Activated CD4-positive, alpha-beta T cell treated with anti-CD3 and anti-CD28 coated beads, Interleukin-2, Interleukin-6, amounts not matched to agents 100 ng/mL and 50 ng/mL, durations not matched to agents 16 hours and 8 hours (primary cell): ENCODE measurements at regions not wholly inside any gene's neighbourhood (a gene's known extent, or its start where the extent isn't known, plus 50 kb on each side); places are given as distances from the start of the nearest gene placed in this dataset.

ENCODE experiments used
- DNase-seq: peaks from one replicate; pipeline ENCODE4 v3.0.0-alpha.2; 2020

GRCh38 chr17:34733333-34733732, 154.0 kb downstream of the TMEM132E start:
- no peak for DNase-seq

DNA sequence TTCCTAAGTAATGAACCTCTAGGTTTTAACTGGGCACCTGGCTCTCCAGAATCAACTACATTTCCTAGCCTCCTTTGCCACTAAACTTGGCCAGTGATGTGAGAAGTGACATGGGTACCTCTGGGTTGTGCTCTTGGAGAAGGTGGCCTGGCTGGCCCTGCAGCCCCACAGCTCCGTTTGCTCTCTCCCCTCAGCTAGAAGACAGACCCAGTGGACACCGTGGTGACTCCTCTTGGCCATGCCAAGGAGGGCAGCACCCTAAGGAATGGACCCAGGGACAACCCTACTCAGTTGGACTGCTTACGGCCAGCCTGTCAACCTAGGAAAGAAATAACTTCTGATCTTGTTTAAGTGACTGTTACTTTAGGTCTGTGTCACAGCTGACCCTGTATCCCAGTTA, 151.4 kb downstream of the TMEM132E start:
- DNase-seq = no peak

DNA sequence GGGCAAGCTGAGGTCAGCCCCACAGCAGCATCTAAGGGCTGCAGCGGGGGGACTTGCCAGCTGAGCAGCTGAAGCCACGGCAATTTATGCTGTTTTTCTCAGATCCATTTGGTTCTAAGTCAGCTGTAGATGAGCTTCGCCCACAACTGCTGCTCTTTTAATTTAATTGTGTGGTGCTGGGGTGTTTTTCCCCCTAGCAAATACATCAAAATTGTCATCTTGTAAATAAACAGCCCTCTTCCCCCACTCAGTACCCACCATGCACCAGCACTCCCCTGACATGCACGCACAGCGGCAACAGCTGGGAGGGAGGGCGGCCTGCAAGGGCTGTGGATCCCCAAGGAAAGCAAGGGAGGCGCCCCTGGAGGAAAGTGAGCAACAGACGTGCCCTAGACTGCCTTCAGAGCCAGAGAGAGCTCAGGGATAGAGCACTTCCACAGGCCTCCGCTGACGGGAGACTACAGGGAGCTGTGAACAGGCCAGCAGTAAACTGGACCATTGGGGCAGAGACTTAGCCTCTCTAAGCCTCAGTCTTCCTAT, 149.5 kb downstream of the TMEM132E start:
- DNase-seq = no peak

GRCh38 chr17:34727601-34728000, 148.2 kb downstream of the TMEM132E start:
- no peak for DNase-seq

DNA sequence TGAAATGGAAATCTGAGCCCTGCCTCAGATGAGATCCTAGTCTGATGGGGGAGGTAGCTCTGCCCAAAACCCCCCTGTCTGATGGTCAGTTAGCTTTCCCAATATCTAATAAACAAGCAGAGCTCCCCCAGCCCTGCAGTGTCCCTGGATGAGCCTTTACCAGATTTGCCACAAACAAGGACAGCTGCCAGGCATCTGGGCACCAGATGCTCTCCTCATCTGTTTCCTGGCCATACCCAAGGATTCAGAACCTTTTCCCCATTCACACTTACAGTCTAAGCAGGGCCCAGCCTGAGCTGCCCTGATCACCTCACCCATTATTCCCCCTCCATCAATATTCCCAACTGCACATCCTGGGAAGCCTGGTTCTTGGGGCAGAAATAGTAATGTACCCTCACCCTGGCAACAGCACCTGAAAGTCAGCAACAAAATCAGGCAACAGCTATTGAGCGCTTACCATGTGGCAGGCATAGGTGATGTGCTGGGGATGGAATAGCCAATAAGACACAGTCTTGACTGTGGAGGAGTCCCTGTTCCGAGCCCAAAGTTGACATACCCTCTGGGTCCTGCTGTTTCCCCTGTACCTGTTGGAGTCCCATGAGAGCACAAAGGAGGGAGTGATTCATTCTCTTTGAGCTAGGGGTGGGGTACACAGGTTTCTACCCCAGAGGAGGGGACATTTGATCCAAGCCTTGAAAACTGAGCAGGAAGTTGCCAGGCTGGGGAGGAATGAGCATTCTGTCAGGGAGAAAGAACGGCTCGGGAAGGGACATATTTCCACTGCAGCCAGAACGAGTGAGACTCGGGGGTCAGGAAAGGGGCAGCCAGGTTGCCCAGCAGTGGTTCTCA, 147.4 kb downstream of the TMEM132E start:
- no peak for DNase-seq

GRCh38 chr17:34725725-34726124, 146.3 kb downstream of the TMEM132E start:
- DNase-seq = no peak

- no peak for DNase-seq
Observed at GRCh38 chr17:34725008-34725407, 145.6 kb downstream of the TMEM132E start.

DNA sequence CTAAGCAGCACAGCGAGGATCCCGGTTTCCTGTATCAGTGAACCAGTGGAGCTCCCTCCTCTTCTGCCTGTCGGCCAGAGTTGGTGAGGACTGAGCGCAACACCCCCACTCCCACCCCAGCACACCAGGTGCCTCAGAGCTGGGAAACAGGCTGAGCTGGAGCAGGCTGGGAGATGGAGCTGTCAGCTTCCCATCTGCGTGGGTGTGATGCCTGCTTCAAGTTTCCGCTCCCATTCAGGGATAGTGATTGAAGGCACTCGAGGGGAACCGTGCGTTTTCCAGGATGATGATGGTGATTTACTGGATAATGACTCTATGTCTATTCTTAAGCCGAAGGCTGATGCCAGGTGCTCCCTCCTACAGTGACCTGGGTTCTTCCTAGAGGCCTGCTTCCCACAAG, 144.5 kb downstream of the TMEM132E start:
- no peak for DNase-seq

- no peak for DNase-seq
Observed at GRCh38 chr17:34721326-34721725, 141.9 kb downstream of the TMEM132E start.

GRCh38 chr17:34720760-34721159, 141.4 kb downstream of the TMEM132E start:
- DNase-seq = no peak

GRCh38 chr17:34719569-34719968, 140.2 kb downstream of the TMEM132E start:
- DNase-seq = no peak

- DNase-seq = no peak
Observed at GRCh38 chr17:34717092-34717491, 137.7 kb downstream of the TMEM132E start.

DNA sequence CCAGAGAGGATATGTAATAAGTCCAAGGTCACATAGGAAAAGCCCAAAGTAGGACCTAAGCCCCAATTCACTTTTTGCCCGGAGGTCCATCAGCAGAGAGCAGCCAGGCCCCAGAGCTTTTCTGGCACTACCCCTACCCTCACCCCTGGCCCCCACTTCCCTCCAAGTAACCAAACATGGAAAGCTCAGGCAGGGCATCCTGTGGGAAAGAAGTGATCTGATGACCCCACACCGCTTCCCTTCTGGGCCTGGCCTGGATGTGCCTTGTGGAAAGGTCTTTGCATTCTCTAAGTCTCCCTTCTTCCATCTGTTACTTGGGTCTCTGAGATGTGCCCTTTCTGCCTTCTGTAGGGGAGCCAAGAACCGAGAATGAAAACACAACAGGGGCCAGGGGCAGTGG, 136.9 kb downstream of the TMEM132E start:
- no peak for DNase-seq

DNA sequence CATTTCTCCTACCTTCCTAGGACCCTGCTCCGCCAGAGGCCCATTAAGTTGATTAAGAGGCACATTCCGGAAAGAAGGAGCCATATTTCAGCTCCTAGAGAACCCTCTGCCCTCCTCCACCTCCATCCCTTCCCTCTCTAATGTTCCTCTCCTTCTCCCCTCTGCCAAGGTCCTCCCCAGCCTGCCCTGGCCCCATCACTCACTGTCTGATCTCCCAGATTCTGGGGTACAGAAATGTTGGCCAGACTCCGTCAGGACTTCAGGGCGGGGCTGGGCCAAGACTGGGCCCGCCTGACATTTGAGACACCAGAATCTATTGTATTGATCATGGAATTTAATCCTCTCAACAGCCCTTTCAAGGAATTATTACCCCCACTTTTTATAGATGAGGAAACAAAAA, 136.1 kb downstream of the TMEM132E start:
- no peak for DNase-seq

GRCh38 chr17:34714475-34715410, 135.4 kb downstream of the TMEM132E start:
- no peak for DNase-seq

DNA sequence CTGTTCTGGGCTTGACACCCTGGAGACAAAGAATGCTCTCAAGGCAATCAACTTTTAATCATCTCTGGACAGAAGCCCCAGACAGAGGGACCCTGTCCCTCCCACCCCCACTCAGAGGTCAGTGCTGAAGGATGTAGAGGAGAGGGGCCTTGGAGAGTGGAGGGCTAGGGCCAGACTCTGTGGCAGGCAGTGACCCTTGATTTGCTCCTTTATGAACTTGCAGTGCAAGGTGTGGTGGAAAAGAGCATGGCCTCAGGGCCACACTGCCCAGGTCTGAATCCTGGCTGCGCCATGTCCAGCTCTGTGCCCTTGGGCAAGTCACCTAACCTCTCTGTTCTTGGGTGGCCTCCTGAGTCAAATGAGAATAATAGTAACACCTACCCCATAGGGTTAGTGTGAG, 134.3 kb downstream of the TMEM132E start:
- no peak for DNase-seq

DNA sequence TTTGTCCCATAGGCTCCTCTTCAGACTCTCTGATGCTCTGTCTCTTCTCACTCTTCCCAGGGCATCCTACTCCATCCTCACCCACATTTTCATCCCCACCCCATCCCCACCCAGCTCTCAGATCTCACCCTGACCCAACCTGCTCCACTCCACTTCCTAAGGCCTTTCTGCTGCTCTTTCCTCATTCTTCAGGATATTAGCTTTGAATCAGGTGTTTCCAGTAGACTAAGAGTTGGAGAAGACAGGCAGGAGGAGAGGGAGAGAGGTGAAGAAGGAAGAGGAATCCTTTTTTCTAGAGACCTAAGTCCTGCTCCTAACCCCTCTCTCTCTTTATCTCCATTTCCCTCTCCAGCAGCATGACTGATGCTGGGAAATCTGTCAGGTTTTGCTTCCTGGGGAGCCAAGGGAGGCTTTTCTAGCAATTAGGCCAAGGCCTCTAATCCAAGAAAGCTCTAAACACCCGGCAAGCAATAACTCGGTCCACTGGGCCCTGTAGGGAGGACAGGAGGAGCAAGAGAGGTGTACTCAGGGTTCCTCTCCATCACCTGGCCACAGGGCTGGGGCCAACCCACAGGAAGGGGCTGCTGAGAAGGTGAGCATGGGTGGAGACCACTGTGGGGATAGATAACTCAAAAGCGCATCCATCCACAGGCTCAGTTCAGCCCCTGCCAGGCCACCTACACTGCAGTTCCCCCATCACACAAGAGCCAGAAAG, 133.3 kb downstream of the TMEM132E start:
- DNase-seq = no peak

- no peak for DNase-seq
Observed at GRCh38 chr17:34711646-34712045, 132.3 kb downstream of the TMEM132E start.

GRCh38 chr17:34710226-34710625, 130.8 kb downstream of the TMEM132E start:
- DNase-seq = no peak

DNA sequence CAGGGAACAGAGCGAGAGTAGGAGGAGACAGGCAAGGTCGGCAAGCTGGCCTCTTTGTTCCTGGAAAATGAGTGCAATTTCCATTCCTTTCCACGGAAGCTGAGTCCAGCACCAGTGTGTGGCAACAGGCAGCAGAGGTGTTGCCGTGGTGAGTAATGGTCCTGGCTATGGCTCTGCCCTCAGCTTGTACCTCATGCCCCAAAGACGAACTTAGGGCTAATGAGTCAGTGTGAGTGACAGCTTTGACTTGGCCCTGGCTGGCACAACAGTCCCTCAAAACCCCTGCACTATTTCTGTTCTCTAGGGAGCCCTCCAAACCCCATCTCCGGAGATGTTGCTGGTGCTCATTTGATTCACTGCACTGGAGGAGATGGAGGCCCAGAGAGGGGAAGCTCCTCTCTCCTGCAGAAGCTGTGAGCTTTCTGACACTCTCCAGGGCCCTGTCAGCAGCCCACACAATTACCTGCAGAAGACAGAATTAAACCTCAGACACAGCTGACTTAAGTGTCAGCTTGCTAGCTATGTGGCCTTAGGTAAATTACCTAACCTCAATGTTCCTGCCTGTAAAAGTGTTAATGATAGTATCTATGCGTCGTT, 129.9 kb downstream of the TMEM132E start:
- DNase-seq = no peak

DNA sequence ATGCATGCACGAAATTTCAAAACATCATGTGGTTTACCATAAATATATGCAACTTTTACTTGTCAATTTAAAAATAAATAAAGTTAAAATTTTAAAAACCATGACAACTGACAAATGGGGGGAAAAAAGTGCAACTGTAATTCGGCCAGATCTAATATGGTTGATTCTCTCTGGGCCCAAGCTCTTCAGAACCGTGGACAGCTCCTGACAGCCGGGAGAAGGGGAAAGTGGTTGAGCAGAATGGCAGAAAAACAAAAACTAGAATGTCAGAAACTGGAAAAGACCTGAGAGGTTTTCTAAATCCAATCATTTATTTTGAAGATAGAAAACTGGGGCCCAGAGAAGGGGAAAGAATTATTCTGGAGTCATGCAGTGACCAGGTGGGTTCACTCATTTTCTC, 126.6 kb downstream of the TMEM132E start:
- peak; percentile 9 for DNase-seq

DNA sequence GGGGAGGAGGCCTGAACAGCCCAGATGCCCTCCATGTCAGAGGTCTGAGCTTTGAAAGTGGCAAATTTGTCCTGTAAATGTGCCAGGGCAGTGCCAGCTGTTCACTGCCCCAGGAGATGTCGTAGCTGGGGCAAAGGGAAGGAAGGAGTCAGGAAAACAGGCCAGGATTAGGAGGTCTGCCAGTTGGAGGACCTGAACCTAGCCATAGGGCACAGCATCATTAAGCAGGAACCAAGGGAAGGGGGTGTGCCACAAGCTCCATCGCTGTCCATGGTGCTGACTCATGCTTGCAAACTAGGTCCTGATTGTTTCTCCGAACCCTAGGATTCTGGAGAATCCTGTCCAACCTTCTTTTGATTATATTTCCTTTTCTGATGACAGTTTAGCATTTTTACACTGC, 124.2 kb downstream of the TMEM132E start:
- peak; percentile 37 for DNase-seq

DNA sequence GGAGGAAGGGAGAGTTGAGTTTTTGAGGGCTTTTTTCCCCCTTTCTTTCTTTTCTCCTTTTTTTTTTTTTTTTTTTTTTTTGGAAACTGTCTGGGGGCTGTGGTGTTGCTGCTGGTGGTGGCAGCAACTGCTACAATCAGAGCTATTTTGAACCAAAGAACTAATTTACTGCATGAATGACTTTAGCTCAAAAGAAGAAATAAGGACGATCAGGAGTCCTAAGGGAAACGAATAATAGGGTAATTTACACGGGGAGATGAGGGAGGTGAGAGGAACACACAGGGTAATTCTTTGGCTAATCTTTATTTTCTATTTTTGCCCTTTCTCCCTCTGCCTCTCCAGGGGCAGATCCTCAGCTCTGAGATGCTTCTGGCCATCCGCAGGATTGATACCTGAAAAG, 119.8 kb downstream of the TMEM132E start:
- no peak for DNase-seq
